Right lobe of liver (tissue), 6 donors: ENCODE measurements at regions not wholly inside any gene's neighbourhood (a gene's known extent, or its start where the extent isn't known, plus 50 kb on each side); places are given as distances from the start of the nearest gene placed in this dataset.

Experiments
- ATAC-seq, 4 donors: fragments of 200-7000 bp; cut with Tn5 transposase; one replicate each; pipeline ENCODE4 v1.9.1; 2020; ENCODE audit warnings: mild to moderate bottlenecking in 4 of 4, moderate library complexity in 4 of 4
- DNase-seq, 3 donors: peaks; one replicate each; pipeline ENCODE4 v3.0.0-alpha.2; 2020
- H3K27ac ChIP-seq, 3 donors: fragments of 200-600 bp; one replicate each; pipeline ENCODE4 v1.8.0; 2022
- H3K27me3 ChIP-seq, 2 donors: fragments of 200-600 bp; one replicate each; pipeline ENCODE4 v1.8.0; 2022
- H3K36me3 ChIP-seq, 4 donors: fragments of 200-600 bp; sonication (generic) in 1 of 4; one replicate each; pipeline versions ENCODE4 v1.5.1 to v1.8.0; 2017 to 2022; ENCODE audit warnings: control low read depth in 1 of 4
- H3K4me1 ChIP-seq, 4 donors: fragments of 200-600 bp; sonication (generic) in 1 of 4; one replicate each; pipeline versions ENCODE4 v1.5.1 to v1.8.0; 2017 to 2022; ENCODE audit warnings: control low read depth in 1 of 4
- H3K4me3 ChIP-seq, 3 donors: fragments of 200-600 bp; one replicate each; pipeline ENCODE4 v1.8.0; 2022
- H3K9me3 ChIP-seq, 4 donors: fragments of 200-600 bp; sonication (generic) in 1 of 4; one replicate each; pipeline versions ENCODE4 v1.5.1 to v1.8.0; 2017 to 2022; ENCODE audit warnings: control low read depth in 1 of 4
- POLR2A ChIP-seq: fragments of 450-650 bp; IDR thresholded peaks from one replicate; pipeline ENCODE4 v1.6.1; 2017; ENCODE audit warnings: antibody characterized with exemption, mild to moderate bottlenecking
- WGBS: methylation state at CpG from one replicate; pipeline ENCODE4 v1.1.6; 2018; ENCODE audit warnings: low coverage, low lambda C conversion rate; ENCODE audit not compliant: insufficient coverage; ENCODE audit errors: missing lambda C conversion rate; 5-methylcytosine and 5-hydroxymethylcytosine counted together
- intact Hi-C, 2 donors: fragments of 100-400 bp; cut with DNase I; formaldehyde crosslinking; loops; one replicate each; pipeline versions ENCODE4 v1.11.2 to v1.14.1; 2022
- TF ChIP-seq, protein P1 (sequence below), 4 donors: fragments of 200-600 bp in 3 of 4; fragments of 450-650 bp in 1 of 4; IDR thresholded peaks; one replicate each; pipeline versions ENCODE4 v1.5.1 to v1.8.0; 2016 to 2022; ENCODE audit warnings: antibody characterized with exemption in 4 of 4, mild to moderate bottlenecking in 2 of 4
- donor health status: DM: no; HTN: yes; CAD: no.
- donor health status: DM: no; HTN: no; CAD: no.
- donor health status: DM: no; HTN: no; CAD: no.
- donor health status: DM: no; HTN: yes; CAD: no.
- donor health status: DM: no; HTN: yes; CAD: no.

DNA sequence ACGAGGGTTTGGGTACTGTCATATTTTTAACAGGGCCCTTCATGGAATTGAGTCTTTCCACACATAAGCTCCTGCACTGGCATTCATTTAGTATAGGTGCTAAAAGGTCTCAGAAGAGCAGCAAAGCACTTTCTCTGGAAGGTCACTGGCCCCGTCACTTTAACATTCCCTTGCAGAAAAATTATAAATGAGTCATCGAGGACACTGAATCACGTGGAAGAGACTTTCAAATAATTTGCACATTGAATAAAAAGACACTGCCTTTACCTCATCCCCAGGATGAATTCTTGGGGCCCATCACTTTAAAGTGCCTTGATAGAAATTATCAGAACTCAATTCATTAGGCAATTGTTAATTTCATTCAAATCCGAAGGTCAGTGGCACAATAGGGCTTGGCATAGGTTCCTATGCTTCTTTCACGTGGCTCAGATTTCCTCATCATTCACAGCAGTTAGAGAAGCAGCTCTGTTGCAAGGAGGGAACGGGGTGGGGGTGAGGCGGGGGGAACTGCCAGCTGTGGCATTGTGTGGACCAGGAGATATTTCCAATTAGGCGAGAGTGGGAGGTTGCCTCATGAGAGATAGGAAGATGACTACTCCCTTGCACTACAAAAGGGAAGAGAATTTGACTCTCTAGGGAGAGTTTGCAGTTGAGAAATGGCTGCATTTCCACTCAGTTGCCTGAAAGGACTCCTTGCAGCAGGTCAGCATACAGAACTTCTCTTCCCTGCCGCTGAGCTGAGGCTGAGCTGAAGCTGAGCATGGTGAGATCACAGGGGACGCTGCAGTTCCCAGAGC lies 86.3 kb upstream of the NPAS2 start:
- Histone ChIP-seq H3K4me1 (peaks cover 0 to 10% (median 0%) of the 10 kb centered on the region in 4 donors), H3K9me3 (no peaks in the 10 kb centered on the region), H3K4me3 (no peak overlapping the region), H3K27ac (no peak overlapping the region), H3K27me3 (no peaks in the 10 kb centered on the region), H3K36me3 (no peaks in the 10 kb centered on the region)
- intact Hi-C loops: no loop called here
- no peak for TF ChIP-seq POLR2A
- TF ChIP-seq, protein P1, sequence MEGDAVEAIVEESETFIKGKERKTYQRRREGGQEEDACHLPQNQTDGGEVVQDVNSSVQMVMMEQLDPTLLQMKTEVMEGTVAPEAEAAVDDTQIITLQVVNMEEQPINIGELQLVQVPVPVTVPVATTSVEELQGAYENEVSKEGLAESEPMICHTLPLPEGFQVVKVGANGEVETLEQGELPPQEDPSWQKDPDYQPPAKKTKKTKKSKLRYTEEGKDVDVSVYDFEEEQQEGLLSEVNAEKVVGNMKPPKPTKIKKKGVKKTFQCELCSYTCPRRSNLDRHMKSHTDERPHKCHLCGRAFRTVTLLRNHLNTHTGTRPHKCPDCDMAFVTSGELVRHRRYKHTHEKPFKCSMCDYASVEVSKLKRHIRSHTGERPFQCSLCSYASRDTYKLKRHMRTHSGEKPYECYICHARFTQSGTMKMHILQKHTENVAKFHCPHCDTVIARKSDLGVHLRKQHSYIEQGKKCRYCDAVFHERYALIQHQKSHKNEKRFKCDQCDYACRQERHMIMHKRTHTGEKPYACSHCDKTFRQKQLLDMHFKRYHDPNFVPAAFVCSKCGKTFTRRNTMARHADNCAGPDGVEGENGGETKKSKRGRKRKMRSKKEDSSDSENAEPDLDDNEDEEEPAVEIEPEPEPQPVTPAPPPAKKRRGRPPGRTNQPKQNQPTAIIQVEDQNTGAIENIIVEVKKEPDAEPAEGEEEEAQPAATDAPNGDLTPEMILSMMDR (IDR thresholded peaks at IDR 0.05): no peak
- WGBS: 25% methylated on average over 10 of the region's 11 CpGs
- ATAC-seq (peak; percentile 68 to 88 (median 80)), DNase-seq (peak in 2 of 3 donors; percentile 31 to 62)

DNA sequence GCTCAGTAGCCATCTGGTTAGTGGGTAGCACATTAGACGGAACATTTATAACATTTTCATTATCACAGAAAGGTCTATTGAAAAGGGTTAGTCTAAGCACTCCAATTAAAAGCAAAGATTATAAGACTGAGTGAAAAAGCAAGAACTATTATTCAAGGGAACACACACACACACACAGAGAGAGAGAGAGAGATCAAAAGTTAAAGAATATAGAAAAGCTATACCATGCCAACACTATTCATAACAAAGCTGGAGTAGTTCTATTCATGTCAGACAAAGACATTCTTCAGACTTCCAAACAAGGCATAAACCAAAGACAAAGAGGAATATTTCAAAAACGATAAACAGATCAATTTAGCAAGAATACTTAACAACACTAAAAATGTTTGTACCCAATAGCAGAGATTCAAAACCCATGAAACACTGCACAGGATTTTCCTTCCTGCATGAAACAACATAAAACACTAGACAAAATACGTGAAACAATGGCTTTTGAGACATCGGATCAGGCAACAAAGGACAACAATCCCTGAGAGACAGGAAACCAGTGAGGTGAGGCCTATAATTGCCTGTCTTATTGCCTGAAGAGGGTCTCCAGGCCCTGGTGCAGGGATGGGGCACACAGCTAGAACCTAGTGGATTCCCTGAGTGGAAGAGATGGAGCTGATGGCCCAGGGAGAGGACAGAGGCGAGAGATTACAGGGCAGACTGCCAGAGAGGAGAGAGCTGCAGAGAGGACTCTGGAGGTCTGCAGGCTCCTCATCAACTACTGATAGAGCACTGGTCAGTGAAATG lies 83.6 kb upstream of the NPAS2 start:
- H3K4me1 ChIP-seq: peaks cover 0 to 10% (median 0%) of the 10 kb centered on the region in 4 donors
- no peak for DNase-seq
- intact Hi-C loops: no loop called here
- no peaks in the 10 kb centered on the region for H3K27me3 ChIP-seq
- no peak for ATAC-seq
- no peaks in the 10 kb centered on the region for H3K36me3 ChIP-seq
- H3K9me3 ChIP-seq: no peaks in the 10 kb centered on the region
- TF ChIP-seq POLR2A: no peak
- TF ChIP-seq, protein P1 (IDR thresholded peaks at IDR 0.05): no peak
- H3K4me3 ChIP-seq: no peak overlapping the region
- H3K27ac ChIP-seq: no peak overlapping the region
- WGBS: 79% methylated on average over 5 of the region's 5 CpGs

DNA sequence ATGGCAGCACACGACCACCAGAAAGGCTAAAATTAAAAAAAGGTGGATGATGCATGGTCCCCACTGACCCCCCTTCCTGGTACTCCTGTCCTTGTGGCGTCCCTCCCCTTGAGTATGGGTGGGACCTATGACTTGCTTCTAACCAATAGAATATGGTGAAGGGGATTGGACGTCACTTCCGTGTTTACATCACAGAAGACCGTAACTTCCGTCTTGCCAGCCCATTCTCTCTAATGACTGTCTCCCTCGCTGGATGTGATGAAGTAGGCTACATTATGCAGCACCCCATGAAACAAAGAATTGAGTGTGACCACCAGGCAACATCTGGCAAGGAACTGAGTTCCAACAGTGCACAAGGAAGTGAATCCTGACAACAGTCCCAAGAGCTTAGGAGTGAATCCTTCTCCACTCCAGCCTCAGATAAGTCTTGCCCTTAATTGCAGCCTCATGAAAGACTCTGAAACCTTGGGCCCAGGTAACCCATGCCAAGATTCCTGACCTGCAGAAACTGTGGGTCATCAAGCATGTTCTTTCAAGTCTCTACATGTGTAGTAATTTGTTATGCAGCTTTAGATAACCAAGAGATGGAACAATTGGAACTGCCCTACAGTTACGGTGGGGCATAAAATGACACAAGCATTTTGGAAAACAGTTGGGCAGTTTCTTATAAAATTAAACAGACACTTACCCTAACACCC lies 80.1 kb upstream of the NPAS2 start:
- DNase-seq (no peak), ATAC-seq (no peak)
- Histone ChIP-seq H3K4me3 (no peak overlapping the region), H3K4me1 (peaks cover 0 to 2% (median under 1%) of the 10 kb centered on the region in 4 donors), H3K27me3 (no peaks in the 10 kb centered on the region), H3K9me3 (no peaks in the 10 kb centered on the region), H3K36me3 (no peaks in the 10 kb centered on the region), H3K27ac (no peak overlapping the region)
- 84% methylated on average over 8 of the region's 8 CpGs for WGBS
- intact Hi-C loops: no loop called here
- TF ChIP-seq, protein P1 (IDR thresholded peaks at IDR 0.05): no peak
- no peak for TF ChIP-seq POLR2A

DNA sequence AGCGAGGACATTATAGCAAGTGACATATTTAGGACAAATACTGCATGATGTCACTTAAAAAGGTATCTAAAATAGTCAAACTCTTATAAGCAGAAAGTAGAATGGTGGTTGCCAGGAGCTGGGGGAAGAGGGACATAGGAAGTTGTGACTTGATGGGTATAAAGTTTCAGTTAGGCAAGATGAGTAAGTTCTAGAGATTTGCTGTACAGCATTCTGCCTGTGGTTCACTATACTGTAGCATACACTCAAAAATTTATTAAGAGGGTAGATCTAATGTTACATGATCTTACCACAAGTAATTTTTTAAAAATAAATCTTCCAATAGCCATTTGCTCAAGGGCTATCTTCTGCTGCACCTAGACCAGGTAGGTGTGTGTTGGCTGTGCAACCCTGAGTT lies 78.1 kb upstream of the NPAS2 start:
- intact Hi-C loops: no loop called here
- 82% methylated on average over 1 of the region's 1 CpG for WGBS
- Histone ChIP-seq H3K36me3 (no peaks in the 10 kb centered on the region), H3K27ac (no peak overlapping the region), H3K4me1 (peaks cover 0 to 15% (median 5%) of the 10 kb centered on the region in 4 donors), H3K4me3 (no peak overlapping the region), H3K9me3 (no peaks in the 10 kb centered on the region), H3K27me3 (no peaks in the 10 kb centered on the region)
- DNase-seq: no peak
- ATAC-seq: no peak
- no peak for TF ChIP-seq POLR2A
- TF ChIP-seq, protein P1 (IDR thresholded peaks at IDR 0.05): no peak
